Spleen (tissue), 7 donors: ENCODE measurements at regions not wholly inside any gene's neighbourhood (a gene's known extent, or its start where the extent isn't known, plus 50 kb on each side); places are given as distances from the start of the nearest gene placed in this dataset.

ENCODE experiments used
- CTCF ChIP-seq, 11 experiments: fragments of 200-600 bp in 7 of 11; fragments of 450-650 bp in 4 of 11; sonication (generic) in 4 of 11; IDR thresholded peaks in 8 of 11; conservative IDR thresholded peaks in 3 of 11; 1 replicate in 7 of 11; 2 replicates in 4 of 11; pipeline versions ENCODE4 v1.4.0 to v1.8.0; 2016 to 2021; ENCODE audit warnings: antibody characterized with exemption in 11 of 11, inconsistent platforms in 4 of 11, mild to moderate bottlenecking in 1 of 11
- POLR2A ChIP-seq, 3 donors: fragments of 450-650 bp; IDR thresholded peaks; one replicate each; pipeline ENCODE4 v1.5.1; 2017; ENCODE audit warnings: antibody characterized with exemption in 3 of 3, mild to moderate bottlenecking in 1 of 3
- donor health status: DM: no; HTN: no; CAD: no; lungs with moderate emphysema.
- donor health status: DM: no; HTN: no; CAD: no.
- donor health status: DM: no; HTN: no; CAD: no.

GRCh38 chr12:105978276-105978675 lies 160.5 kb downstream of the NUAK1 start:
- TF ChIP-seq CTCF (IDR thresholded peaks at IDR 0.05 in 8 of 11, conservative IDR thresholded peaks at IDR 0.05 in 3 of 11): no peak
- no peak for TF ChIP-seq POLR2A (IDR thresholded peaks at IDR 0.05)
